ENCODE measurements at regions not wholly inside any gene's neighbourhood (a gene's known extent, or its start where the extent isn't known, plus 50 kb on each side); places are given as distances from the start of the nearest gene placed in this dataset.

DNA sequence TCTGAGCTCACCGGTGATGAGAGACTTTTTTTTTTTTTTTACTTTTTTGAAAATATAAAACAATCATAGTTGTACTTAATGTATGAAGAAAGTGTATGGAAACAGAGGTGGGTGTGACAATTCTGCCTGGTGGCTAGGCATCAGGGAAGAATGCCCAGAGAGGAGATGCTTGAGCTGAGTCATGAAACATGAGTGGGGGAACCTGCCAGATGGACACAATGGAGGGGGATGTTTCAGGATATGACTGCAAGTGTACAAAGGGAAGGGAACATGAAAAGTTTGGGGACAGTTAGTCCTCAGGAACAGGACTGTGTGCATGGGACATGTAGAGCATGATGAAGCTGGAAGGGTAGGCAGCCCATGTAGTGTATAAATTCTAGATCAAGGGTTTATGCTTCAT, 274.2 kb upstream of the E2F7 start:
- Histone ChIP-seq H3K9ac (ENCODE audit: insufficient read length, low read depth) (no peak overlapping the region), H3K9me3 (ENCODE audit: insufficient read depth, low read length) (no peaks in the 10 kb centered on the region), H3K4me1 (ENCODE audit: insufficient read depth, insufficient read length) (no peaks in the 10 kb centered on the region), H3K4me3 (ENCODE audit: insufficient read length, low read depth) (no peak overlapping the region), H3K36me3 (ENCODE audit: insufficient read depth, insufficient read length, low read length) (no peaks in the 10 kb centered on the region), H3K27me3 (ENCODE audit: insufficient read depth, insufficient read length) (no peaks in the 10 kb centered on the region)
- DNase-seq (ENCODE audit: low read depth, low spot score) = no peak
- TF ChIP-seq SUZ12 (IDR thresholded peaks at IDR 0.05; ENCODE audit: extremely low read depth, insufficient read depth, insufficient read length) (no peak), ZNF274 (IDR thresholded peaks at IDR 0.05; ENCODE audit: low read depth, low read length) (no peak), YY1 (IDR thresholded peaks at IDR 0.05; ENCODE audit: insufficient read depth, insufficient read length) (no peak)

GRCh38 chr12:77337362-77337761, 272.0 kb upstream of the E2F7 start:
- Histone ChIP-seq H3K4me3 (ENCODE audit: insufficient read length, low read depth) (no peak overlapping the region), H3K9me3 (ENCODE audit: insufficient read depth, low read length) (no peaks in the 10 kb centered on the region), H3K27me3 (ENCODE audit: insufficient read depth, insufficient read length) (no peaks in the 10 kb centered on the region), H3K9ac (ENCODE audit: insufficient read length, low read depth) (no peak overlapping the region), H3K36me3 (ENCODE audit: insufficient read depth, insufficient read length, low read length) (no peaks in the 10 kb centered on the region), H3K4me1 (ENCODE audit: insufficient read depth, insufficient read length) (no peaks in the 10 kb centered on the region)
- DNase-seq (ENCODE audit: low read depth, low spot score) = no peak
- no peak for TF ChIP-seq YY1 (IDR thresholded peaks at IDR 0.05; ENCODE audit: insufficient read depth, insufficient read length)
- no peak for TF ChIP-seq ZNF274 (IDR thresholded peaks at IDR 0.05; ENCODE audit: low read depth, low read length)
- no peak for TF ChIP-seq SUZ12 (IDR thresholded peaks at IDR 0.05; ENCODE audit: extremely low read depth, insufficient read depth, insufficient read length)

- H3K9ac ChIP-seq (ENCODE audit: insufficient read length, low read depth) = no peak overlapping the region
- H3K27me3 ChIP-seq (ENCODE audit: insufficient read depth, insufficient read length) = no peaks in the 10 kb centered on the region
- H3K9me3 ChIP-seq (ENCODE audit: insufficient read depth, low read length) = no peaks in the 10 kb centered on the region
- TF ChIP-seq YY1 (IDR thresholded peaks at IDR 0.05; ENCODE audit: insufficient read depth, insufficient read length) = no peak
- no peak for TF ChIP-seq SUZ12 (IDR thresholded peaks at IDR 0.05; ENCODE audit: extremely low read depth, insufficient read depth, insufficient read length)
- no peak for TF ChIP-seq ZNF274 (IDR thresholded peaks at IDR 0.05; ENCODE audit: low read depth, low read length)
- no peaks in the 10 kb centered on the region for H3K36me3 ChIP-seq (ENCODE audit: insufficient read depth, insufficient read length, low read length)
- no peaks in the 10 kb centered on the region for H3K4me1 ChIP-seq (ENCODE audit: insufficient read depth, insufficient read length)
- H3K4me3 ChIP-seq (ENCODE audit: insufficient read length, low read depth) = no peak overlapping the region
- DNase-seq (ENCODE audit: low read depth, low spot score) = no peak
These were observed 269.4 kb upstream of the E2F7 start for GRCh38 chr12:77334806-77335205.

- Histone ChIP-seq H3K9me3 (ENCODE audit: insufficient read depth, low read length) (no peaks in the 10 kb centered on the region), H3K4me1 (ENCODE audit: insufficient read depth, insufficient read length) (no peaks in the 10 kb centered on the region), H3K36me3 (ENCODE audit: insufficient read depth, insufficient read length, low read length) (no peaks in the 10 kb centered on the region), H3K9ac (ENCODE audit: insufficient read length, low read depth) (no peak overlapping the region), H3K27me3 (ENCODE audit: insufficient read depth, insufficient read length) (peaks cover 28% of the 10 kb centered on the region), H3K4me3 (ENCODE audit: insufficient read length, low read depth) (no peak overlapping the region)
- DNase-seq (ENCODE audit: low read depth, low spot score) = no peak
- TF ChIP-seq ZNF274 (IDR thresholded peaks at IDR 0.05; ENCODE audit: low read depth, low read length) (no peak), SUZ12 (IDR thresholded peaks at IDR 0.05; ENCODE audit: extremely low read depth, insufficient read depth, insufficient read length) (no peak), YY1 (IDR thresholded peaks at IDR 0.05; ENCODE audit: insufficient read depth, insufficient read length) (no peak)
These were observed 263.0 kb upstream of the E2F7 start for GRCh38 chr12:77328326-77328725.

DNA sequence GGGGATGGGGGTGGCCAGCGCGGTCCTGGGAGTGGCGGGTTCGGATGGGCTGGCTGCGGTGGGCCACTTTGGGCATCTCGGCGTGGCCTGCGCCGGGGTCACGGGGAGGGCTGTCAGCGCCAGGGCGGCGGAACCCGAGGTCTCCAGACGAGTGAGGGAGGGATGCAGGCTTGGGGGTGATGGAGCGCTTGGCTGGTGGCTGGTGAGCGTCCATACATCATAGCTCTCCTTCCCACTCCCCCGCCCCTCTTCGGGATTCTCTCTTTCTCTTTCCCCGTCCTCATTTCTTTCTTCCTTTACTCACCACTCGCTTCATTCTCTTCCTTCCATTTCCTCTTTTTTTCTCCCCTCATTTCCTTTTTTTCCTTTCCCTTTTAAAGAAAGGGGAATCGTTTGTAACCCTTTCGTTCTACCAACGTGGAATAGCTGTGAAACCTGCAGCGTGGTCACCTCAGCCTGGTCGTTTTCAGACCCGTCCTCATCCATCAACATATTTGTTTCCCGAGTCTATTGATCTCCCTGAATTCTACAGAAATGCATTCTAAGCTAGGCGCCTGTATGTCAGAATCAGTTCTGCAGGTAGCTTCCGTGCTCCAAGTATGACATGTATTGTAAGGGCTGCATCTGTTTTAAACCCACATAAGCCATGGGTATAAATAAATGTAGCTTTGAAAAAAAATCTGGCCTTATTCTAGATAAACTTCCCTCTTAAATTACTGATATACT, 260.3 kb upstream of the E2F7 start:
- Histone ChIP-seq H3K36me3 (ENCODE audit: insufficient read depth, insufficient read length, low read length) (no peaks in the 10 kb centered on the region), H3K4me3 (ENCODE audit: insufficient read length, low read depth) (peak overlapping the region; percentile 47), H3K27me3 (ENCODE audit: insufficient read depth, insufficient read length) (peaks cover 39% of the 10 kb centered on the region), H3K9me3 (ENCODE audit: insufficient read depth, low read length) (no peaks in the 10 kb centered on the region), H3K9ac (ENCODE audit: insufficient read length, low read depth) (no peak overlapping the region), H3K4me1 (ENCODE audit: insufficient read depth, insufficient read length) (no peaks in the 10 kb centered on the region)
- TF ChIP-seq YY1 (IDR thresholded peaks at IDR 0.05; ENCODE audit: insufficient read depth, insufficient read length) (no peak), SUZ12 (IDR thresholded peaks at IDR 0.05; ENCODE audit: extremely low read depth, insufficient read depth, insufficient read length) (no peak), ZNF274 (IDR thresholded peaks at IDR 0.05; ENCODE audit: low read depth, low read length) (no peak)
- DNase-seq (ENCODE audit: low read depth, low spot score) = no peak

GRCh38 chr12:77324763-77325468, 259.5 kb upstream of the E2F7 start:
- H3K36me3 ChIP-seq (ENCODE audit: insufficient read depth, insufficient read length, low read length) = no peaks in the 10 kb centered on the region
- DNase-seq (ENCODE audit: low read depth, low spot score) = peak; percentile 72
- no peak for TF ChIP-seq ZNF274 (IDR thresholded peaks at IDR 0.05; ENCODE audit: low read depth, low read length)
- TF ChIP-seq SUZ12 (IDR thresholded peaks at IDR 0.05; ENCODE audit: extremely low read depth, insufficient read depth, insufficient read length) = no peak
- TF ChIP-seq YY1 (IDR thresholded peaks at IDR 0.05; ENCODE audit: insufficient read depth, insufficient read length) = no peak
- H3K27me3 ChIP-seq (ENCODE audit: insufficient read depth, insufficient read length) = peaks cover 39% of the 10 kb centered on the region
- H3K9me3 ChIP-seq (ENCODE audit: insufficient read depth, low read length) = no peaks in the 10 kb centered on the region
- peak overlapping the region; percentile 65 for H3K9ac ChIP-seq (ENCODE audit: insufficient read length, low read depth)
- no peaks in the 10 kb centered on the region for H3K4me1 ChIP-seq (ENCODE audit: insufficient read depth, insufficient read length)
- peak overlapping the region; percentile 47 for H3K4me3 ChIP-seq (ENCODE audit: insufficient read length, low read depth)

GRCh38 chr12:77324416-77324762, 259.0 kb upstream of the E2F7 start:
- H3K9me3 ChIP-seq (ENCODE audit: insufficient read depth, low read length) = no peaks in the 10 kb centered on the region
- no peaks in the 10 kb centered on the region for H3K4me1 ChIP-seq (ENCODE audit: insufficient read depth, insufficient read length)
- H3K27me3 ChIP-seq (ENCODE audit: insufficient read depth, insufficient read length) = peaks cover 39% of the 10 kb centered on the region
- TF ChIP-seq SUZ12 (IDR thresholded peaks at IDR 0.05; ENCODE audit: extremely low read depth, insufficient read depth, insufficient read length) = no peak
- TF ChIP-seq YY1 (IDR thresholded peaks at IDR 0.05; ENCODE audit: insufficient read depth, insufficient read length) = no peak
- no peak for TF ChIP-seq ZNF274 (IDR thresholded peaks at IDR 0.05; ENCODE audit: low read depth, low read length)
- H3K4me3 ChIP-seq (ENCODE audit: insufficient read length, low read depth) = peak overlapping the region; percentile 47
- DNase-seq (ENCODE audit: low read depth, low spot score) = no peak
- H3K9ac ChIP-seq (ENCODE audit: insufficient read length, low read depth) = peak overlapping the region; percentile 65
- H3K36me3 ChIP-seq (ENCODE audit: insufficient read depth, insufficient read length, low read length) = no peaks in the 10 kb centered on the region

All from NT2/D1 (cell line).